CD14-positive monocyte (primary cell): ENCODE measurements at regions not wholly inside any gene's neighbourhood (a gene's known extent, or its start where the extent isn't known, plus 50 kb on each side); places are given as distances from the start of the nearest gene placed in this dataset.
A peak's percentile ranks its signal among the peaks of the same experiment; 100 is the strongest.
"Not testable (repeated sequence)": the region's sequence is repeated elsewhere in the genome, so short reads cannot be mapped to it uniquely, and the experiment has no call there.

Source experiments
- DNase-seq, 3 donors: peaks; one replicate each; pipeline ENCODE4 v3.0.0-alpha.2; 2011 to 2022
- H2AFZ ChIP-seq: 2 replicates; pipeline ENCODE4 v1.6.0; 2012; ENCODE audit warnings: mild to moderate bottlenecking, low read depth, low read length, inconsistent platforms; ENCODE audit not compliant: insufficient read depth, poor library complexity, severe bottlenecking
- H3K27ac ChIP-seq, 2 donors: 1 replicate in 1 of 2; 2 replicates in 1 of 2; pipeline ENCODE4 v1.5.1; 2012 to 2013; ENCODE audit warnings: low read length in 2 of 2, control low read depth in 1 of 2, inconsistent platforms in 1 of 2, low read depth in 1 of 2, mild to moderate bottlenecking in 1 of 2
- H3K27me3 ChIP-seq, 2 donors: one replicate each; pipeline versions ENCODE4 v1.6.0 to v1.6.1; 2011 to 2013; ENCODE audit warnings: low read length in 2 of 2; ENCODE audit not compliant: control insufficient read depth in 2 of 2, insufficient read depth in 2 of 2
- H3K36me3 ChIP-seq, 2 donors: replicated peaks in 1 of 2; 1 replicate in 1 of 2; 2 replicates in 1 of 2; pipeline versions ENCODE4 v1.5.1 to v1.6.1; 2012 to 2013; ENCODE audit warnings: low read length in 2 of 2, control low read depth in 1 of 2, inconsistent platforms in 1 of 2, mild to moderate bottlenecking in 1 of 2; ENCODE audit not compliant: insufficient read depth in 2 of 2, control insufficient read depth in 1 of 2
- H3K4me1 ChIP-seq, 2 donors: 1 replicate in 1 of 2; 2 replicates in 1 of 2; pipeline versions ENCODE4 v1.5.1 to v1.6.1; 2012 to 2013; ENCODE audit warnings: low read length in 2 of 2, control low read depth in 1 of 2, inconsistent platforms in 1 of 2, mild to moderate bottlenecking in 1 of 2, moderate library complexity in 1 of 2; ENCODE audit not compliant: insufficient read depth in 2 of 2, control insufficient read depth in 1 of 2
- H3K4me2 ChIP-seq: replicated peaks from 2 replicates; pipeline ENCODE3; 2012; ENCODE audit warnings: low read length, moderate library complexity, mild to moderate bottlenecking; ENCODE audit not compliant: poor library complexity, severe bottlenecking; ENCODE audit errors: extremely low read depth
- H3K4me3 ChIP-seq, 3 experiments: fragments of 200-600 bp in 1 of 3; sonication (generic) in 1 of 3; replicated peaks in 1 of 3; 1 replicate in 2 of 3; 2 replicates in 1 of 3; pipeline ENCODE4 v1.5.1; 2011 to 2013; ENCODE audit warnings: low read length in 3 of 3, mild to moderate bottlenecking in 3 of 3, control low read depth in 2 of 3, low read depth in 2 of 3, inconsistent platforms in 1 of 3, moderate library complexity in 1 of 3
- H3K79me2 ChIP-seq: 2 replicates; pipeline ENCODE4 v1.6.0; 2012; ENCODE audit warnings: mild to moderate bottlenecking, control low read depth, inconsistent platforms, low read length, moderate library complexity; ENCODE audit not compliant: insufficient read depth
- H3K9ac ChIP-seq: 2 replicates; pipeline ENCODE4 v1.6.0; 2017; ENCODE audit warnings: low read length, mild to moderate bottlenecking; ENCODE audit not compliant: insufficient read depth, poor library complexity, severe bottlenecking
- H3K9me3 ChIP-seq, 2 donors: replicated peaks in 1 of 2; 1 replicate in 1 of 2; 2 replicates in 1 of 2; pipeline versions ENCODE4 v1.5.1 to v1.6.1; 2012 to 2013; ENCODE audit warnings: low read length in 2 of 2, control low read depth in 1 of 2; ENCODE audit not compliant: control insufficient read depth in 1 of 2, insufficient read depth in 1 of 2
- H4K20me1 ChIP-seq: 2 replicates; pipeline ENCODE4 v1.6.0; 2012; ENCODE audit warnings: mild to moderate bottlenecking, low read length, control low read depth, moderate library complexity; ENCODE audit not compliant: insufficient read depth
- H3K27ac Mint-ChIP-seq, 7 donors: one replicate each; pipeline ENCODE4 v1.8.0; 2020; ENCODE audit warnings: mild to moderate bottlenecking in 7 of 7, mixed read lengths in 7 of 7, moderate library complexity in 6 of 7, inconsistent platforms in 2 of 7
- H3K27me3 Mint-ChIP-seq, 3 donors: one replicate each; pipeline ENCODE4 v1.8.0; 2021 to 2022; ENCODE audit warnings: low read depth in 3 of 3, mild to moderate bottlenecking in 3 of 3, mixed read lengths in 3 of 3, moderate library complexity in 3 of 3, inconsistent platforms in 1 of 3
- H3K36me3 Mint-ChIP-seq, 2 donors: one replicate each; pipeline ENCODE4 v1.8.0; 2020; ENCODE audit warnings: mixed read lengths in 2 of 2, inconsistent platforms in 1 of 2, mild to moderate bottlenecking in 1 of 2
- H3K4me1 Mint-ChIP-seq: one replicate; pipeline ENCODE4 v1.8.0; 2020; ENCODE audit warnings: mild to moderate bottlenecking, mixed read lengths
- H3K4me3 Mint-ChIP-seq, 2 donors: one replicate each; pipeline ENCODE4 v1.8.0; 2020; ENCODE audit warnings: mild to moderate bottlenecking in 2 of 2, mixed read lengths in 2 of 2, moderate library complexity in 1 of 2
- H3K9me3 Mint-ChIP-seq, 7 donors: one replicate each; pipeline ENCODE4 v1.8.0; 2020 to 2022; ENCODE audit warnings: mixed read lengths in 7 of 7, mild to moderate bottlenecking in 6 of 7, moderate library complexity in 6 of 7, inconsistent platforms in 2 of 7
- WGBS: methylation state at CpG from one replicate; pipeline ENCODE4 v1.1.5; 2013; ENCODE audit warnings: missing lambda C conversion rate; ENCODE audit not compliant: insufficient coverage; 5-methylcytosine and 5-hydroxymethylcytosine counted together
- intact Hi-C, 2 donors: fragments of 100-400 bp; cut with micrococcal nuclease; formaldehyde crosslinking; loops; one replicate each; pipeline versions ENCODE4 v1.15.0 to v1.15.1; 2023
- TF ChIP-seq, protein P1 (sequence below): fragments of 200-600 bp; IDR thresholded peaks from one replicate; pipeline ENCODE4 v1.8.0; 2022; ENCODE audit warnings: antibody characterized with exemption, mild to moderate bottlenecking

DNA sequence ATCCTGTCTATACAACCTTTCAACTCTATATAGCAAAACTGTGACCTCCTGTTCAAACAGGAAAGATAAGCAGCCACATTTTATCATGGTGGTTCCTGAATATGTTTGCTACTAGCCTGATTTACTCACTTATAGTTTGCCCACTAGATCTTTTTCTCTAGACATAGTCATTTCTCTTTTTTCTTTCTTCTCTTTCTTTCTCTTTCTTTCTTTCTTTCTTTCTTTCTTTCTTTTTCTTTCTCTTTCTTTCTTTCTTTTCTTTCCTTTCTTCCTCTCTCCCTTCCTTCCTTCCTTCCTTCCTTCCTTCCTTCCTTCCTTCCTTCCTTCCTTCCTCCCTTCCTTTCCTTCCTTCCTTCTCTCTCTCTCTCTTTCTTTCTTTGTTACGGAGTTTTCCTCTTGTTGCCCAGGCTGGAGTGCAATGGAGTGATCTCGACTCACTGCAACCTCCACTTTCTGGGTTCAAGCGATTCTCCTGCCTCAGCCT lies 142.0 kb upstream of the TBL1XR1 start:
- not testable (repeated sequence) for H3K27me3 ChIP-seq, H2AFZ ChIP-seq, H4K20me1 ChIP-seq, H3K36me3 ChIP-seq, H3K9me3 Mint-ChIP-seq, H3K27me3 Mint-ChIP-seq, H3K9ac ChIP-seq, DNase-seq, H3K36me3 Mint-ChIP-seq, H3K79me2 ChIP-seq, H3K9me3 ChIP-seq
- Histone ChIP-seq H3K4me1 (peaks cover 54 to 61% of the 10 kb centered on the region in 2 donors), H3K27ac (peak overlapping the region in 1 of 2 donors; percentile 69), H3K4me2 (peak overlapping the region; percentile 52), H3K4me3 (peak overlapping the region in 1 of 3 experiments; percentile 49)
- Mint-ChIP-seq H3K4me3 (peak overlapping the region; percentile 39 to 40), H3K4me1 (peaks cover 61% of the 10 kb centered on the region), H3K27ac (peak overlapping the region; percentile 79 to 92 (median 86))
- 100% methylated on average over 1 of the region's 3 CpGs for WGBS
- intact Hi-C loops, result loop anchor here in 1 of 2 donors (2.0 kb wide), 1 partner anchor 20 kb away; no protein-coding TSS in a partner anchor

DNA sequence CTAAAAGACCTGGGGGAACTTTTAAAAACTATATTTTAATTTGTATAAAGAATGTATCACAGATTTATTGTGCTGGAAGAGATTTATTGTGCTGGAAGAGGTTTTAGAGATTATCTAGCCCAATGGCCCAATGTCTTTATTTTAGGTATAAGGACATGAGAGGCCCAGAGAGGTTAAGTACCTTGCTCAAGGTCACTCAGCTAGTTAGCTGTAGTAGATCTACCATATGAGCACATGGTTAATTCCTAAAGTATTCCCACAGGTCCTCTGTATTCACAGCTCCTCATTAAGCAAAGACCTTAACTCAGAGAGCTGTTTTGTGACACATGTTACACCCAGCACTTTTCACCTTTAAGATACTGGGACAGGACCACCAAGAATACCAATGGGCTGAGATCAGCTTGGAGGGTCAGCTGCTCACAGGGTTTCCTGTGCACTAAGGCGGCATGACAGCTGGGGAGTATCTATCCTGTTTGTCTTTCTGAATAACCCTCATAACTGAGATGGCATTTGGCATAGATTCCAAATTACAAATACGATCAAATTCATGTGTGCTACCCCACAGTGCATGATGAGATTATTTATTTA lies 143.1 kb upstream of the TBL1XR1 start:
- Histone ChIP-seq H3K9me3 (no peaks in the 10 kb centered on the region), H2AFZ (no peak overlapping the region), H3K79me2 (no peaks in the 10 kb centered on the region), H3K9ac (no peak overlapping the region), H3K36me3 (no peaks in the 10 kb centered on the region), H3K4me3 (no peak overlapping the region), H3K27ac (no peak overlapping the region), H3K4me1 (peaks cover 54 to 61% of the 10 kb centered on the region in 2 donors), H3K27me3 (no peaks in the 10 kb centered on the region), H4K20me1 (no peaks in the 10 kb centered on the region), H3K4me2 (no peak overlapping the region)
- H3K9me3 Mint-ChIP-seq, result peaks cover 0 to 2% (median 0%) of the 10 kb centered on the region in 7 donors
- intact Hi-C loops, result no loop called here
- 50% methylated on average over 1 of the region's 2 CpGs for whole genome bisulfite sequencing
- no peak for DNase-seq
- TF ChIP-seq, protein P1, sequence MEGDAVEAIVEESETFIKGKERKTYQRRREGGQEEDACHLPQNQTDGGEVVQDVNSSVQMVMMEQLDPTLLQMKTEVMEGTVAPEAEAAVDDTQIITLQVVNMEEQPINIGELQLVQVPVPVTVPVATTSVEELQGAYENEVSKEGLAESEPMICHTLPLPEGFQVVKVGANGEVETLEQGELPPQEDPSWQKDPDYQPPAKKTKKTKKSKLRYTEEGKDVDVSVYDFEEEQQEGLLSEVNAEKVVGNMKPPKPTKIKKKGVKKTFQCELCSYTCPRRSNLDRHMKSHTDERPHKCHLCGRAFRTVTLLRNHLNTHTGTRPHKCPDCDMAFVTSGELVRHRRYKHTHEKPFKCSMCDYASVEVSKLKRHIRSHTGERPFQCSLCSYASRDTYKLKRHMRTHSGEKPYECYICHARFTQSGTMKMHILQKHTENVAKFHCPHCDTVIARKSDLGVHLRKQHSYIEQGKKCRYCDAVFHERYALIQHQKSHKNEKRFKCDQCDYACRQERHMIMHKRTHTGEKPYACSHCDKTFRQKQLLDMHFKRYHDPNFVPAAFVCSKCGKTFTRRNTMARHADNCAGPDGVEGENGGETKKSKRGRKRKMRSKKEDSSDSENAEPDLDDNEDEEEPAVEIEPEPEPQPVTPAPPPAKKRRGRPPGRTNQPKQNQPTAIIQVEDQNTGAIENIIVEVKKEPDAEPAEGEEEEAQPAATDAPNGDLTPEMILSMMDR, result no peak
- H3K4me1 Mint-ChIP-seq, result peaks cover 59% of the 10 kb centered on the region
- H3K36me3 Mint-ChIP-seq, result no peaks in the 10 kb centered on the region
- H3K27me3 Mint-ChIP-seq, result no peaks in the 10 kb centered on the region
- no peak overlapping the region for H3K4me3 Mint-ChIP-seq
- peak overlapping the region in 1 of 7 donors; percentile 43 for H3K27ac Mint-ChIP-seq
